Uterus (tissue), 3 donors: ENCODE measurements at regions not wholly inside any gene's neighbourhood (a gene's known extent, or its start where the extent isn't known, plus 50 kb on each side); places are given as distances from the start of the nearest gene placed in this dataset.

Experiments used
- DNase-seq, 2 donors: peaks; one replicate each; pipeline ENCODE4 v3.0.0-alpha.2; 2019 to 2020
- H3K27ac ChIP-seq, 2 donors: fragments of 200-600 bp; sonication (generic); 1 replicate in 1 of 2; 2 replicates in 1 of 2; pipeline ENCODE4 v1.5.1; 2016 to 2018
- H3K27me3 ChIP-seq, 2 donors: fragments of 200-600 bp; sonication (generic); one replicate each; pipeline ENCODE4 v1.5.1; 2018 to 2019; ENCODE audit warnings: control low read depth in 1 of 2
- H3K36me3 ChIP-seq, 2 donors: fragments of 200-600 bp; sonication (generic); one replicate each; pipeline ENCODE4 v1.5.1; 2019; ENCODE audit warnings: control low read depth in 1 of 2
- H3K4me1 ChIP-seq, 2 donors: fragments of 200-600 bp; sonication (generic); one replicate each; pipeline ENCODE4 v1.5.1; 2018 to 2019; ENCODE audit warnings: control low read depth in 1 of 2
- H3K4me3 ChIP-seq, 2 donors: fragments of 200-600 bp; sonication (generic); 1 replicate in 1 of 2; 2 replicates in 1 of 2; pipeline ENCODE4 v1.5.1; 2018 to 2019; ENCODE audit warnings: mild to moderate bottlenecking in 1 of 2
- H3K9me3 ChIP-seq, 2 donors: fragments of 200-600 bp; sonication (generic); one replicate each; pipeline ENCODE4 v1.5.1; 2019; ENCODE audit warnings: control low read depth in 1 of 2
- CTCF ChIP-seq, 4 experiments: fragments of 200-600 bp in 2 of 4; fragments of 450-650 bp in 2 of 4; sonication (generic) in 2 of 4; IDR thresholded peaks; one replicate each; pipeline ENCODE4 v1.5.1; 2016 to 2019; ENCODE audit warnings: antibody characterized with exemption in 4 of 4, mild to moderate bottlenecking in 2 of 4, moderate library complexity in 1 of 4
- POLR2A ChIP-seq, 2 donors: fragments of 450-650 bp; IDR thresholded peaks; one replicate each; pipeline ENCODE4 v1.6.1; 2016; ENCODE audit warnings: antibody characterized with exemption in 2 of 2, mild to moderate bottlenecking in 1 of 2, moderate library complexity in 1 of 2
- intact Hi-C: fragments of 100-400 bp; cut with DNase I; formaldehyde crosslinking; loops from one replicate; pipeline ENCODE4 v1.15.1; 2023; ENCODE audit warnings: low total_unique reads
- donor health status: DM: yes; HTN: yes; CAD: no.

- Histone ChIP-seq H3K36me3 (no peaks in the 10 kb centered on the region), H3K4me3 (no peak overlapping the region), H3K27ac (no peak overlapping the region), H3K9me3 (no peaks in the 10 kb centered on the region), H3K4me1 (no peaks in the 10 kb centered on the region), H3K27me3 (no peaks in the 10 kb centered on the region)
- intact Hi-C loops, result no loop called here
- no peak for DNase-seq
- TF ChIP-seq CTCF (IDR thresholded peaks at IDR 0.05) (no peak), POLR2A (IDR thresholded peaks at IDR 0.05) (no peak)
Observed at GRCh38 chr5:2188661-2189060, 305.9 kb upstream of the IRX4 start.

GRCh38 chr5:2188137-2188536, 305.4 kb upstream of the IRX4 start:
- H3K4me3 ChIP-seq, result no peak overlapping the region
- no peaks in the 10 kb centered on the region for H3K9me3 ChIP-seq
- intact Hi-C loops, result no loop called here
- TF ChIP-seq POLR2A (IDR thresholded peaks at IDR 0.05), result no peak
- TF ChIP-seq CTCF (IDR thresholded peaks at IDR 0.05), result no peak
- DNase-seq, result no peak
- H3K27me3 ChIP-seq, result no peaks in the 10 kb centered on the region
- H3K27ac ChIP-seq, result no peak overlapping the region
- H3K36me3 ChIP-seq, result no peaks in the 10 kb centered on the region
- H3K4me1 ChIP-seq, result no peaks in the 10 kb centered on the region

GRCh38 chr5:2187687-2188086, 305.0 kb upstream of the IRX4 start:
- TF ChIP-seq CTCF (IDR thresholded peaks at IDR 0.05) (no peak), POLR2A (IDR thresholded peaks at IDR 0.05) (no peak)
- Histone ChIP-seq H3K27ac (no peak overlapping the region), H3K4me3 (no peak overlapping the region), H3K36me3 (no peaks in the 10 kb centered on the region), H3K9me3 (no peaks in the 10 kb centered on the region), H3K4me1 (no peaks in the 10 kb centered on the region), H3K27me3 (no peaks in the 10 kb centered on the region)
- no peak for DNase-seq
- intact Hi-C loops, result no loop called here

GRCh38 chr5:2187156-2187555, 304.4 kb upstream of the IRX4 start:
- no peaks in the 10 kb centered on the region for H3K4me1 ChIP-seq
- no peaks in the 10 kb centered on the region for H3K36me3 ChIP-seq
- intact Hi-C loops, result no loop called here
- H3K27me3 ChIP-seq, result no peaks in the 10 kb centered on the region
- DNase-seq, result no peak
- TF ChIP-seq POLR2A (IDR thresholded peaks at IDR 0.05) (no peak), CTCF (IDR thresholded peaks at IDR 0.05) (no peak)
- H3K9me3 ChIP-seq, result no peaks in the 10 kb centered on the region
- no peak overlapping the region for H3K4me3 ChIP-seq
- no peak overlapping the region for H3K27ac ChIP-seq

GRCh38 chr5:2186472-2187015, 303.8 kb upstream of the IRX4 start:
- H3K4me3 ChIP-seq, result no peak overlapping the region
- H3K9me3 ChIP-seq, result no peaks in the 10 kb centered on the region
- intact Hi-C loops, result no loop called here
- DNase-seq, result no peak
- H3K27me3 ChIP-seq, result no peaks in the 10 kb centered on the region
- TF ChIP-seq CTCF (IDR thresholded peaks at IDR 0.05) (no peak), POLR2A (IDR thresholded peaks at IDR 0.05) (no peak)
- H3K27ac ChIP-seq, result no peak overlapping the region
- no peaks in the 10 kb centered on the region for H3K36me3 ChIP-seq
- no peaks in the 10 kb centered on the region for H3K4me1 ChIP-seq
